ENCODE measurements at regions not wholly inside any gene's neighbourhood (a gene's known extent, or its start where the extent isn't known, plus 50 kb on each side); places are given as distances from the start of the nearest gene placed in this dataset.

DNA sequence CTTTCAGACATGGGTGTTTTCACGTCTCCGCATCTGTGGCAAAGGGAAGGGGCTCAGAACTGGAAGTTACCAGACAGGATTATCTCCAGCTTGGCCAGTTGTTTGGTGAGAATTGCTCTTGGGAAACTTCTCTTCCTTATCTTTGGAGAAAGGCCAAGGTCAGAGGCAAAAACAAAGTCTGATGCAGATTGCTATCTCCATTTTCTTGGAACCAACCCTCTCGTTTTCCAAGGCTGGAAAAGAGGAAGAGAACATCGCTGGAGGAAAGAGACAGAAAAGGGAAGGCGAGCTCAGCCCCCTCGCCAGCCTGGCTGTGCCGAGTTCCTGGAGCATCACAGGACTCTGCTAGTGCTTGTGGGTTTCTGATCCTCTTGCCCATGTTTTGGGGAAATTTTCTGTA lies 396.8 kb upstream of the SHH start:
- H3K27me3 ChIP-seq, result no peaks in the 10 kb centered on the region
- 77 to 81% methylated on average over 5 to 7 of the region's 7 CpGs for WGBS, 2 donors
- no peak for DNase-seq
- no peak overlapping the region for H3K4me3 ChIP-seq
- TF ChIP-seq, protein P1, sequence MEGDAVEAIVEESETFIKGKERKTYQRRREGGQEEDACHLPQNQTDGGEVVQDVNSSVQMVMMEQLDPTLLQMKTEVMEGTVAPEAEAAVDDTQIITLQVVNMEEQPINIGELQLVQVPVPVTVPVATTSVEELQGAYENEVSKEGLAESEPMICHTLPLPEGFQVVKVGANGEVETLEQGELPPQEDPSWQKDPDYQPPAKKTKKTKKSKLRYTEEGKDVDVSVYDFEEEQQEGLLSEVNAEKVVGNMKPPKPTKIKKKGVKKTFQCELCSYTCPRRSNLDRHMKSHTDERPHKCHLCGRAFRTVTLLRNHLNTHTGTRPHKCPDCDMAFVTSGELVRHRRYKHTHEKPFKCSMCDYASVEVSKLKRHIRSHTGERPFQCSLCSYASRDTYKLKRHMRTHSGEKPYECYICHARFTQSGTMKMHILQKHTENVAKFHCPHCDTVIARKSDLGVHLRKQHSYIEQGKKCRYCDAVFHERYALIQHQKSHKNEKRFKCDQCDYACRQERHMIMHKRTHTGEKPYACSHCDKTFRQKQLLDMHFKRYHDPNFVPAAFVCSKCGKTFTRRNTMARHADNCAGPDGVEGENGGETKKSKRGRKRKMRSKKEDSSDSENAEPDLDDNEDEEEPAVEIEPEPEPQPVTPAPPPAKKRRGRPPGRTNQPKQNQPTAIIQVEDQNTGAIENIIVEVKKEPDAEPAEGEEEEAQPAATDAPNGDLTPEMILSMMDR (IDR thresholded peaks at IDR 0.05), result no peak
- TF ChIP-seq POLR2A (IDR thresholded peaks at IDR 0.05), result no peak
- no peaks in the 10 kb centered on the region for H3K36me3 ChIP-seq
- no peak overlapping the region for H3K27ac ChIP-seq
- intact Hi-C loops (cut with DNase I), result no loop called here
- H3K9me3 ChIP-seq, result no peaks in the 10 kb centered on the region
- no peaks in the 10 kb centered on the region for H3K4me1 ChIP-seq

DNA sequence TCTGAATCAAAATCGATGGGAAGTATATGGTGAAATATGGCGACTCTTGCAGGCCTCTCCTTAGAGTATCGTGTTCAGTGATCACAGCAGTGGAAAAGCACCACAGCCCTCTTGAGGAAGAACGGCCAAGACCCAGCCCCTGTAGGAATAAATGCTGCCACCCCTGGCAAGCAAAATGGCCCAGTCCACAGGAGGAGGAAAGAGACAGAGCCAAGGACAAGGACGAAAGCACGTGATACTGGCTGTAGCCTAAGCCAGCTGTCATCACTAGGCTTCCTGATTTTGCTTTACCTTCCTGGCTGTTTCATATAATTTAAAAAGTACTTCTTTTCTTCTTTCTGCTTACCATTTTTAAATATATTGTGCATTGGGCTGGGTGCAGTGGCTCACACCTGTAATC lies 395.0 kb upstream of the SHH start:
- intact Hi-C loops (cut with DNase I), result no loop called here
- TF ChIP-seq, protein P1 (IDR thresholded peaks at IDR 0.05), result no peak
- no peak for TF ChIP-seq POLR2A (IDR thresholded peaks at IDR 0.05)
- Histone ChIP-seq H3K9me3 (no peaks in the 10 kb centered on the region), H3K4me3 (no peak overlapping the region), H3K27ac (no peak overlapping the region), H3K27me3 (no peaks in the 10 kb centered on the region), H3K4me1 (no peaks in the 10 kb centered on the region), H3K36me3 (no peaks in the 10 kb centered on the region)
- DNase-seq, result no peak
- WGBS, 2 donors, result 84 to 85% methylated on average over 6 of the region's 6 CpGs

DNA sequence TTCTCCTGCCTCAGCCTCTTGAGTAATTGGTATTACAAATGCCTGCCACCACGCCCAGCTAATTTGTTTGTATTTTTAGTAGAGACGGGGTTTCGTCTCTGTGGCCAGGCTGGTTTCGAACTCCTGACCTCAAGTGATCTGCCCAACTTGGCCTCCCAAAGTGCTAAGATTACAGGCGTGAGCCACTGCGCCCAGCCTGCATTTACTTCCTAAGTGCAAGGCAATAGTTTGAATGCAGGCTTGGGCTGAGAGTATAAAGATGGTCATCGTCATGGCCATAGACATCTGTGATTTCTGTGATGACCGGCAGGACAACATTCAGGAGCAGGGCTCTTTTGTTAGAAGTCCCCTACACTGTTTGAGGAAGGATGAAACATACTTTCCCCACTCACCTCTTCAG lies 393.9 kb upstream of the SHH start:
- TF ChIP-seq POLR2A (IDR thresholded peaks at IDR 0.05), result no peak
- TF ChIP-seq, protein P1 (IDR thresholded peaks at IDR 0.05), result no peak
- no peak overlapping the region for H3K27ac ChIP-seq
- no peaks in the 10 kb centered on the region for H3K36me3 ChIP-seq
- no peaks in the 10 kb centered on the region for H3K27me3 ChIP-seq
- H3K9me3 ChIP-seq, result no peaks in the 10 kb centered on the region
- no peak for DNase-seq
- intact Hi-C loops (cut with DNase I), result no loop called here
- no peak overlapping the region for H3K4me3 ChIP-seq
- 81 to 85% methylated on average over 6 of the region's 8 CpGs for WGBS, 2 donors
- no peaks in the 10 kb centered on the region for H3K4me1 ChIP-seq

DNA sequence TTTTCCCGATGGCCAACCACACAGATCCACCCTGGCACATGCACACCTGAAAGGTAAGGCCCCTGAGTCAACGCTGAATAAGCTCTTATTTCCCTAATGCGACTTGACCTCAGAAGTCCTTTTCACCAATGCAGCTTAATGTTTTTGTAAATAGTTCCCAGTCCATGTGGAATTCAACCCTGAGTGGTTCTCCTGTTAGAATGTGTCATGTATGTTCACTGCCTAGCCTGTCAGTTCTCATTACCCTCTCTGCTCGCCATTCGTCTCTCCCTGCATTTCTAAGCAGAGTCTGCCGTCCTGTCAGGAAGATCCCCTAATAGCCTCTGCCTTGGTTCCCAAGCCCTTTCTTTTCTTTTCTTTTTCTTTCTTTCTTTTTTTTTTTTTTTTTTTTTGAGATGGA lies 392.6 kb upstream of the SHH start:
- DNase-seq, result no peak
- WGBS, 2 donors, result 82 to 87% methylated on average over 6 of the region's 6 CpGs
- Histone ChIP-seq H3K27me3 (no peaks in the 10 kb centered on the region), H3K4me3 (no peak overlapping the region), H3K36me3 (no peaks in the 10 kb centered on the region), H3K27ac (no peak overlapping the region), H3K4me1 (no peaks in the 10 kb centered on the region), H3K9me3 (no peaks in the 10 kb centered on the region)
- intact Hi-C loops (cut with DNase I), result no loop called here
- TF ChIP-seq POLR2A (IDR thresholded peaks at IDR 0.05), result no peak
- TF ChIP-seq, protein P1 (IDR thresholded peaks at IDR 0.05), result no peak

DNA sequence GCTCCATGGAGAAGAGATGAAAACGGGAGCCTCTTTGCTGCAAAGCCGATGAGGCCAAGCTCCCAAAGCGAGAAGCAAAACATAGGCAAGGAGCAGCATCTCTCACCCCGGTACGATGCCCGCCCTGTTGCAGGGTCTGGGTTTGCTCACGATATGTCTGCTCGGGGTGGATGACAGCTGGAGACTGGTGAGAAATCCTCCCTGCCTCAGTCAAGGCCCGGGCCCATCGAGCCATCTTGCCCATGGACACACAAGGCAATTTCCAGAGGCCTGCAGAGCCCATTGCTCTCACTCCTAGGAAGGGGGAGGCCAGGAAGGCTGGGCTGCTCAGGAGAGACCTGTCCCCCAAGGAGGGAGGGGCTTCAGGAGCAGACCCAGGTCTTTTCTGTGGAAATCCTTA lies 391.7 kb upstream of the SHH start:
- intact Hi-C loops (cut with DNase I), result no loop called here
- Histone ChIP-seq H3K4me3 (no peak overlapping the region), H3K27ac (no peak overlapping the region), H3K36me3 (no peaks in the 10 kb centered on the region), H3K4me1 (no peaks in the 10 kb centered on the region), H3K9me3 (no peaks in the 10 kb centered on the region), H3K27me3 (peaks cover 0 to 5% (median 0%) of the 10 kb centered on the region in 4 donors)
- TF ChIP-seq, protein P1 (IDR thresholded peaks at IDR 0.05), result no peak
- TF ChIP-seq POLR2A (IDR thresholded peaks at IDR 0.05), result no peak
- WGBS, 2 donors, result 75 to 78% methylated on average over 4 to 6 of the region's 10 CpGs
- DNase-seq, result no peak

All from esophagus squamous epithelium (tissue), 5 donors.